ENCODE measurements at regions not wholly inside any gene's neighbourhood (a gene's known extent, or its start where the extent isn't known, plus 50 kb on each side); places are given as distances from the start of the nearest gene placed in this dataset.

- POLR2A ChIA-PET: no interaction called here
- H2AFZ ChIP-seq (ENCODE audit: low read depth, low read length, poor library complexity, severe bottlenecking): no peak overlapping the region
- H4K20me1 ChIP-seq (ENCODE audit: insufficient read depth): no peaks in the 10 kb centered on the region
- RAD21 ChIA-PET (ENCODE audit: low non-redundant PET in 1 of 2, low total read pairs in 2 of 2, uncharacterized antibody in 2 of 2, unreplicated experiment in 2 of 2): no interaction called here
- peaks cover 19% of the 10 kb centered on the region in 2 experiments for H3K4me1 ChIP-seq (ENCODE audit: control insufficient read depth in 1 of 2, insufficient read depth in 2 of 2, low read length in 2 of 2)
- DNase-seq (ENCODE audit: low read depth, low spot score) (no peak), ATAC-seq (peak; percentile 51; the same call in 1 of the 2 replicates)
- H3K9ac ChIP-seq (ENCODE audit: low read length): no peak overlapping the region
- no peaks in the 10 kb centered on the region for H3K27me3 ChIP-seq (ENCODE audit: insufficient read depth, low read length)
- TF ChIP-seq ZFX (IDR thresholded peaks at IDR 0.05): no peak
- no peak for TF ChIP-seq EZH2phosphoT487 (IDR thresholded peaks at IDR 0.05; ENCODE audit: borderline replicate concordance)
- intact Hi-C loops (cut with micrococcal nuclease): no loop called here
- peak overlapping the region; percentile 5; the same call in 1 of the 2 replicates for H3K27ac ChIP-seq (ENCODE audit: low read depth, low read length)
- H3K9me2 ChIP-seq (ENCODE audit: insufficient read depth): no peaks in the 10 kb centered on the region
- H3K9me3 ChIP-seq (ENCODE audit: control insufficient read depth in 1 of 2, insufficient read depth in 1 of 2, low read depth in 1 of 2, low read length in 2 of 2): no peaks in the 10 kb centered on the region
- no peaks in the 10 kb centered on the region for H3K36me3 ChIP-seq (ENCODE audit: control insufficient read depth in 1 of 2, insufficient read depth in 2 of 2, low read length in 2 of 2)
- CTCF ChIA-PET: no interaction called here
- 0 out of 2 replicates have a peak overlapping the region, but pooled peaks have one; percentile 7 for H3K4me2 ChIP-seq (ENCODE audit: low read length)
- BruUV-seq (replicated peaks): no TSS peak
- H3K79me2 ChIP-seq (ENCODE audit: insufficient read depth, low read length): no peaks in the 10 kb centered on the region
- H3K4me3 ChIP-seq (replicated peaks in 1 of 2; ENCODE audit: low read depth in 1 of 2, low read length in 2 of 2): no peak overlapping the region
These were observed 142.5 kb upstream of the C14orf180 start for GRCh38 chr14:104436741-104437701.

GRCh38 chr14:104437703-104438102 lies 141.9 kb upstream of the C14orf180 start:
- no peaks in the 10 kb centered on the region for H3K9me3 ChIP-seq (ENCODE audit: control insufficient read depth in 1 of 2, insufficient read depth in 1 of 2, low read depth in 1 of 2, low read length in 2 of 2)
- no peaks in the 10 kb centered on the region for H3K27me3 ChIP-seq (ENCODE audit: insufficient read depth, low read length)
- H3K79me2 ChIP-seq (ENCODE audit: insufficient read depth, low read length): no peaks in the 10 kb centered on the region
- DNase-seq (ENCODE audit: low read depth, low spot score) (no peak), ATAC-seq (no peak)
- BruUV-seq (replicated peaks): no TSS peak
- ChIA-PET RAD21 (ENCODE audit: low non-redundant PET in 1 of 2, low total read pairs in 2 of 2, uncharacterized antibody in 2 of 2, unreplicated experiment in 2 of 2) (no interaction called here), POLR2A (no interaction called here), CTCF (no interaction called here)
- H4K20me1 ChIP-seq (ENCODE audit: insufficient read depth): no peaks in the 10 kb centered on the region
- no peak overlapping the region for H2AFZ ChIP-seq (ENCODE audit: low read depth, low read length, poor library complexity, severe bottlenecking)
- H3K9ac ChIP-seq (ENCODE audit: low read length): no peak overlapping the region
- no peak overlapping the region for H3K4me3 ChIP-seq (replicated peaks in 1 of 2; ENCODE audit: low read depth in 1 of 2, low read length in 2 of 2)
- intact Hi-C loops (cut with micrococcal nuclease): no loop called here
- H3K4me1 ChIP-seq (ENCODE audit: control insufficient read depth in 1 of 2, insufficient read depth in 2 of 2, low read length in 2 of 2): peaks cover 19% of the 10 kb centered on the region in 2 experiments
- no peak overlapping the region for H3K27ac ChIP-seq (ENCODE audit: low read depth, low read length)
- TF ChIP-seq ZNF274 (IDR thresholded peaks at IDR 0.05; ENCODE audit: low read depth, low read length): no peak
- no peak for TF ChIP-seq CBX3 (IDR thresholded peaks at IDR 0.05; ENCODE audit: low read depth)
- TF ChIP-seq EGR1 (IDR thresholded peaks at IDR 0.05; ENCODE audit: low read depth): no peak
- TF ChIP-seq ZBTB33 (IDR thresholded peaks at IDR 0.05; ENCODE audit: extremely low read depth, insufficient replicate concordance, low read length): no peak
- TF ChIP-seq, protein P1, sequence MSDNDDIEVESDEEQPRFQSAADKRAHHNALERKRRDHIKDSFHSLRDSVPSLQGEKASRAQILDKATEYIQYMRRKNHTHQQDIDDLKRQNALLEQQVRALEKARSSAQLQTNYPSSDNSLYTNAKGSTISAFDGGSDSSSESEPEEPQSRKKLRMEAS (IDR thresholded peaks at IDR 0.05): no peak
- TF ChIP-seq ELF1 (IDR thresholded peaks at IDR 0.05; ENCODE audit: borderline replicate concordance, low read depth): no peak
- TF ChIP-seq EZH2phosphoT487 (IDR thresholded peaks at IDR 0.05; ENCODE audit: borderline replicate concordance): no peak
- no peak for TF ChIP-seq POLR2A (IDR thresholded peaks at IDR 0.05; ENCODE audit: borderline replicate concordance, extremely low read depth, insufficient read depth, insufficient read length)
- TF ChIP-seq ZFX (IDR thresholded peaks at IDR 0.05): no peak
- no peak for TF ChIP-seq YY1 (IDR thresholded peaks at IDR 0.05; ENCODE audit: extremely low read depth, insufficient replicate concordance, low read depth, low read length)
- TF ChIP-seq TCF7L2 (IDR thresholded peaks at IDR 0.05; ENCODE audit: borderline replicate concordance, extremely low read depth, insufficient read depth, insufficient read length): no peak
- TF ChIP-seq SRF (IDR thresholded peaks at IDR 0.05; ENCODE audit: low read depth): no peak
- TF ChIP-seq CEBPB (IDR thresholded peaks at IDR 0.05; ENCODE audit: low read depth): no peak
- no peak for TF ChIP-seq SP1 (IDR thresholded peaks at IDR 0.05; ENCODE audit: low read depth)
- TF ChIP-seq POLR2AphosphoS5 (IDR thresholded peaks at IDR 0.05; ENCODE audit: low read depth, low read length): no peak
- TF ChIP-seq ATF3 (IDR thresholded peaks at IDR 0.05): no peak
- no peak for TF ChIP-seq JUND (IDR thresholded peaks at IDR 0.05)
- no peak for TF ChIP-seq RAD21 (IDR thresholded peaks at IDR 0.05; ENCODE audit: low read depth)
- no peak for TF ChIP-seq FOSL1 (IDR thresholded peaks at IDR 0.05; ENCODE audit: low read depth)
- H3K9me2 ChIP-seq (ENCODE audit: insufficient read depth): no peaks in the 10 kb centered on the region
- no peaks in the 10 kb centered on the region for H3K36me3 ChIP-seq (ENCODE audit: control insufficient read depth in 1 of 2, insufficient read depth in 2 of 2, low read length in 2 of 2)
- 0 out of 2 replicates have a peak overlapping the region, but pooled peaks have one; percentile 7 for H3K4me2 ChIP-seq (ENCODE audit: low read length)
